PFSK-1 (cell line): ENCODE measurements at regions not wholly inside any gene's neighbourhood (a gene's known extent, or its start where the extent isn't known, plus 50 kb on each side); places are given as distances from the start of the nearest gene placed in this dataset.

Experiments
- FOXP2 ChIP-seq: optimal IDR thresholded peaks from 2 replicates; pipeline ENCODE3; 2011; ENCODE audit warnings: borderline replicate concordance, control low read depth, inconsistent platforms; ENCODE audit not compliant: insufficient read depth; ENCODE audit errors: extremely low read length, extremely low read depth
- POLR2AphosphoS5 ChIP-seq: IDR thresholded peaks from 2 replicates; pipeline ENCODE4 v1.6.1; 2012; ENCODE audit warnings: low read depth, mild to moderate bottlenecking, control low read depth, low read length, moderate library complexity
- SIN3A ChIP-seq: IDR thresholded peaks from 2 replicates; pipeline ENCODE4 v1.6.1; 2012; ENCODE audit warnings: mild to moderate bottlenecking, low read length, moderate library complexity, borderline replicate concordance; ENCODE audit not compliant: insufficient read depth
- TAF1 ChIP-seq: IDR thresholded peaks from 2 replicates; pipeline ENCODE4 v1.6.1; 2012; ENCODE audit warnings: low read length, control low read depth, borderline replicate concordance; ENCODE audit not compliant: insufficient read depth
- TF ChIP-seq, protein P1 (sequence below), 2 experiments: IDR thresholded peaks; 2 replicates each; pipeline versions ENCODE4 v1.6.1 to v1.8.0; 2011 to 2012; ENCODE audit warnings: low read depth in 2 of 2, low read length in 2 of 2, control low read depth in 1 of 2, inconsistent platforms in 1 of 2, mild to moderate bottlenecking in 1 of 2, moderate library complexity in 1 of 2; ENCODE audit not compliant: insufficient read depth in 1 of 2

DNA sequence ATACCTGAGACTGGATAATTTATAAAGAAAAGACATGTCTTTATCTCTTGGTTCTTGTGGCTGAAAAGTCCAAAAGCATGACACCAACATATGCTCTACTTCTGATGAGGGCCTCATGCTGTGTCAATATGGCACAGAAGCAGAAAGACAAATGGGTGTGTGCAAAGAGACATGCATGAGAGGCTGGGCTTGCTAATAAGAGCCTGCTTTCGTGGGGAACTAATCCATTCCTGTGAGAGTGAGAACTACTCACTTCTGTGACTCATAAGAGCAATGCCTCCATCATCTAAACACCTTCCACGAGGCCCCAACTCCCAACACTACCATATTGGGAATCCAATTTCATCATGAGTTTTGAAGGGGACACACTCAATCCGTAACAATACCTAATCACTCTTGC is 340.0 kb upstream of the DUSP10 start:
- no peak for TF ChIP-seq POLR2AphosphoS5
- TF ChIP-seq TAF1: no peak
- TF ChIP-seq, protein P1, sequence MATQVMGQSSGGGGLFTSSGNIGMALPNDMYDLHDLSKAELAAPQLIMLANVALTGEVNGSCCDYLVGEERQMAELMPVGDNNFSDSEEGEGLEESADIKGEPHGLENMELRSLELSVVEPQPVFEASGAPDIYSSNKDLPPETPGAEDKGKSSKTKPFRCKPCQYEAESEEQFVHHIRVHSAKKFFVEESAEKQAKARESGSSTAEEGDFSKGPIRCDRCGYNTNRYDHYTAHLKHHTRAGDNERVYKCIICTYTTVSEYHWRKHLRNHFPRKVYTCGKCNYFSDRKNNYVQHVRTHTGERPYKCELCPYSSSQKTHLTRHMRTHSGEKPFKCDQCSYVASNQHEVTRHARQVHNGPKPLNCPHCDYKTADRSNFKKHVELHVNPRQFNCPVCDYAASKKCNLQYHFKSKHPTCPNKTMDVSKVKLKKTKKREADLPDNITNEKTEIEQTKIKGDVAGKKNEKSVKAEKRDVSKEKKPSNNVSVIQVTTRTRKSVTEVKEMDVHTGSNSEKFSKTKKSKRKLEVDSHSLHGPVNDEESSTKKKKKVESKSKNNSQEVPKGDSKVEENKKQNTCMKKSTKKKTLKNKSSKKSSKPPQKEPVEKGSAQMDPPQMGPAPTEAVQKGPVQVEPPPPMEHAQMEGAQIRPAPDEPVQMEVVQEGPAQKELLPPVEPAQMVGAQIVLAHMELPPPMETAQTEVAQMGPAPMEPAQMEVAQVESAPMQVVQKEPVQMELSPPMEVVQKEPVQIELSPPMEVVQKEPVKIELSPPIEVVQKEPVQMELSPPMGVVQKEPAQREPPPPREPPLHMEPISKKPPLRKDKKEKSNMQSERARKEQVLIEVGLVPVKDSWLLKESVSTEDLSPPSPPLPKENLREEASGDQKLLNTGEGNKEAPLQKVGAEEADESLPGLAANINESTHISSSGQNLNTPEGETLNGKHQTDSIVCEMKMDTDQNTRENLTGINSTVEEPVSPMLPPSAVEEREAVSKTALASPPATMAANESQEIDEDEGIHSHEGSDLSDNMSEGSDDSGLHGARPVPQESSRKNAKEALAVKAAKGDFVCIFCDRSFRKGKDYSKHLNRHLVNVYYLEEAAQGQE (IDR thresholded peaks at IDR 0.05; ENCODE audit: insufficient read depth in 1 of 2, low read depth in 2 of 2, low read length in 2 of 2): no peak
- TF ChIP-seq SIN3A: no peak
- TF ChIP-seq FOXP2: no peak
